ENCODE measurements at regions not wholly inside any gene's neighbourhood (a gene's known extent, or its start where the extent isn't known, plus 50 kb on each side); places are given as distances from the start of the nearest gene placed in this dataset.

- Histone ChIP-seq H2BK5ac (ENCODE audit: low read depth, low read length, poor library complexity, severe bottlenecking) (no peak overlapping the region), H3K4me1 (ENCODE audit: control insufficient read depth, insufficient read depth, low read depth, low read length) (no peaks in the 10 kb centered on the region), H3K27ac (ENCODE audit: low read length, poor library complexity, severe bottlenecking) (no peak overlapping the region), H3K36me3 (ENCODE audit: control insufficient read depth in 1 of 2, insufficient read depth in 2 of 2, low read depth in 1 of 2, low read length in 2 of 2) (no peaks in the 10 kb centered on the region), H2AFZ (ENCODE audit: low read depth, low read length) (no peak overlapping the region), H3K4me2 (ENCODE audit: low read length, poor library complexity, severe bottlenecking) (no peak overlapping the region), H4K91ac (ENCODE audit: low read length) (no peak overlapping the region), H2BK12ac (ENCODE audit: low read length in 2 of 2) (no peak overlapping the region), H3K9me3 (ENCODE audit: control insufficient read depth, low read length) (peaks cover 6% of the 10 kb centered on the region), H4K8ac (ENCODE audit: low read length) (no peak overlapping the region), H3K27me3 (ENCODE audit: control insufficient read depth in 1 of 2, insufficient read depth in 1 of 2, low read length in 2 of 2) (no peaks in the 10 kb centered on the region), H2AK5ac (ENCODE audit: low read length, severe bottlenecking) (no peak overlapping the region), H3K4ac (ENCODE audit: low read depth in 1 of 2, low read length in 2 of 2) (no peak overlapping the region), H3K18ac (ENCODE audit: low read depth in 1 of 2, low read length in 2 of 2) (no peak overlapping the region), H3K14ac (ENCODE audit: low read length in 2 of 2) (no peak overlapping the region), H3K23ac (ENCODE audit: low read length in 2 of 2) (no peak overlapping the region), H3K4me3 (ENCODE audit: insufficient read depth in 1 of 2, low read depth in 1 of 2, low read length in 2 of 2) (no peak overlapping the region), H3K9ac (ENCODE audit: low read length) (no peak overlapping the region), H3K79me1 (replicated peaks; ENCODE audit: low read length, poor library complexity, severe bottlenecking) (no peaks in the 10 kb centered on the region), H2BK15ac (ENCODE audit: low read depth, poor library complexity, severe bottlenecking) (no peak overlapping the region), H2BK120ac (ENCODE audit: low read depth, low read length) (no peak overlapping the region)
- DNase-seq: no peak
These were observed 930.1 kb upstream of the TMEFF2 start for GRCh38 chr2:193124815-193125214.

DNA sequence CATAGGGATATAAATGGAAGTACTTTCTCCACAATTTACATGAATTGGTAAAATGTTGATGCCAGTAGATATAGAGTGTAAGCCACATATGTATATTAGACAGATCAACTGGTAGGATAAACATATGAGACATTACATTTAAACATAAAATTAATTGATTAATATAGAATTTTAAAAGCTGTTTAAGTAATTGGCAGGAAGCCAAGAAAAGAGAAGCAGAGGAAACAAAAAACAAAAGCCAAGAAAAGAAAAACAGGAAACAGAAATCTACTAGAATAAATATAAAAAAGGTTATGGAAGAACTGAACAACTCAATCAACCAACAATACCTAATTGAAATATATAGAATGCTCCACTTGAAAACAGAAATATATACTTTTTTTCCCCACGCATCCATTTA lies 920.1 kb upstream of the TMEFF2 start:
- WGBS: no CpG with 5 or more reads among the region's 1 CpG

GRCh38 chr2:193112986-193113385 lies 918.3 kb upstream of the TMEFF2 start:
- no peak overlapping the region for H2BK12ac ChIP-seq (ENCODE audit: low read length in 2 of 2)
- no peak overlapping the region for H2BK120ac ChIP-seq (ENCODE audit: low read depth, low read length)
- no peaks in the 10 kb centered on the region for H3K27me3 ChIP-seq (ENCODE audit: control insufficient read depth in 1 of 2, insufficient read depth in 1 of 2, low read length in 2 of 2)
- no peak overlapping the region for H2BK15ac ChIP-seq (ENCODE audit: low read depth, poor library complexity, severe bottlenecking)
- DNase-seq: no peak
- H3K4me1 ChIP-seq (ENCODE audit: control insufficient read depth, insufficient read depth, low read depth, low read length): no peaks in the 10 kb centered on the region
- H4K91ac ChIP-seq (ENCODE audit: low read length): no peak overlapping the region
- WGBS: 89% methylated on average over 1 of the region's 1 CpG
- no peak overlapping the region for H2AFZ ChIP-seq (ENCODE audit: low read depth, low read length)
- H2BK5ac ChIP-seq (ENCODE audit: low read depth, low read length, poor library complexity, severe bottlenecking): no peak overlapping the region
- no peak overlapping the region for H3K27ac ChIP-seq (ENCODE audit: low read length, poor library complexity, severe bottlenecking)
- no peaks in the 10 kb centered on the region for H3K79me1 ChIP-seq (replicated peaks; ENCODE audit: low read length, poor library complexity, severe bottlenecking)
- H2AK5ac ChIP-seq (ENCODE audit: low read length, severe bottlenecking): no peak overlapping the region
- no peak overlapping the region for H3K18ac ChIP-seq (ENCODE audit: low read depth in 1 of 2, low read length in 2 of 2)
- H3K4ac ChIP-seq (ENCODE audit: low read depth in 1 of 2, low read length in 2 of 2): no peak overlapping the region
- H3K36me3 ChIP-seq (ENCODE audit: control insufficient read depth in 1 of 2, insufficient read depth in 2 of 2, low read depth in 1 of 2, low read length in 2 of 2): no peaks in the 10 kb centered on the region
- no peak overlapping the region for H3K14ac ChIP-seq (ENCODE audit: low read length in 2 of 2)
- no peak overlapping the region for H3K23ac ChIP-seq (ENCODE audit: low read length in 2 of 2)
- H3K4me2 ChIP-seq (ENCODE audit: low read length, poor library complexity, severe bottlenecking): no peak overlapping the region
- no peak overlapping the region for H3K9ac ChIP-seq (ENCODE audit: low read length)
- no peak overlapping the region for H4K8ac ChIP-seq (ENCODE audit: low read length)
- no peak overlapping the region for H3K4me3 ChIP-seq (ENCODE audit: insufficient read depth in 1 of 2, low read depth in 1 of 2, low read length in 2 of 2)
- no peaks in the 10 kb centered on the region for H3K9me3 ChIP-seq (ENCODE audit: control insufficient read depth, low read length)

More for the DNA sequence above, 920.1 kb upstream of the TMEFF2 start:
- Histone ChIP-seq H3K4ac (ENCODE audit: low read depth in 1 of 2, low read length in 2 of 2) (no peak overlapping the region), H2AFZ (ENCODE audit: low read depth, low read length) (no peak overlapping the region), H4K8ac (ENCODE audit: low read length) (no peak overlapping the region), H3K4me3 (ENCODE audit: insufficient read depth in 1 of 2, low read depth in 1 of 2, low read length in 2 of 2) (no peak overlapping the region), H3K27ac (ENCODE audit: low read length, poor library complexity, severe bottlenecking) (no peak overlapping the region), H2BK12ac (ENCODE audit: low read length in 2 of 2) (no peak overlapping the region), H3K4me1 (ENCODE audit: control insufficient read depth, insufficient read depth, low read depth, low read length) (no peaks in the 10 kb centered on the region), H2BK5ac (ENCODE audit: low read depth, low read length, poor library complexity, severe bottlenecking) (no peak overlapping the region), H2AK5ac (ENCODE audit: low read length, severe bottlenecking) (no peak overlapping the region), H2BK120ac (ENCODE audit: low read depth, low read length) (no peak overlapping the region), H3K9me3 (ENCODE audit: control insufficient read depth, low read length) (no peaks in the 10 kb centered on the region), H3K23ac (ENCODE audit: low read length in 2 of 2) (no peak overlapping the region), H3K18ac (ENCODE audit: low read depth in 1 of 2, low read length in 2 of 2) (no peak overlapping the region), H3K4me2 (ENCODE audit: low read length, poor library complexity, severe bottlenecking) (no peak overlapping the region), H3K14ac (ENCODE audit: low read length in 2 of 2) (no peak overlapping the region), H3K9ac (ENCODE audit: low read length) (no peak overlapping the region), H4K91ac (ENCODE audit: low read length) (no peak overlapping the region), H3K79me1 (replicated peaks; ENCODE audit: low read length, poor library complexity, severe bottlenecking) (no peaks in the 10 kb centered on the region), H3K27me3 (ENCODE audit: control insufficient read depth in 1 of 2, insufficient read depth in 1 of 2, low read length in 2 of 2) (no peaks in the 10 kb centered on the region), H3K36me3 (ENCODE audit: control insufficient read depth in 1 of 2, insufficient read depth in 2 of 2, low read depth in 1 of 2, low read length in 2 of 2) (no peaks in the 10 kb centered on the region), H2BK15ac (ENCODE audit: low read depth, poor library complexity, severe bottlenecking) (no peak overlapping the region)
- DNase-seq: no peak

GRCh38 chr2:193103064-193103463 lies 908.3 kb upstream of the TMEFF2 start:
- Histone ChIP-seq H3K79me1 (replicated peaks; ENCODE audit: low read length, poor library complexity, severe bottlenecking) (no peaks in the 10 kb centered on the region), H3K18ac (ENCODE audit: low read depth in 1 of 2, low read length in 2 of 2) (no peak overlapping the region), H2AK5ac (ENCODE audit: low read length, severe bottlenecking) (no peak overlapping the region), H2BK15ac (ENCODE audit: low read depth, poor library complexity, severe bottlenecking) (no peak overlapping the region), H3K36me3 (ENCODE audit: control insufficient read depth in 1 of 2, insufficient read depth in 2 of 2, low read depth in 1 of 2, low read length in 2 of 2) (no peaks in the 10 kb centered on the region), H3K27me3 (ENCODE audit: control insufficient read depth in 1 of 2, insufficient read depth in 1 of 2, low read length in 2 of 2) (no peaks in the 10 kb centered on the region), H2AFZ (ENCODE audit: low read depth, low read length) (no peak overlapping the region), H4K8ac (ENCODE audit: low read length) (no peak overlapping the region), H3K9me3 (ENCODE audit: control insufficient read depth, low read length) (no peaks in the 10 kb centered on the region), H2BK5ac (ENCODE audit: low read depth, low read length, poor library complexity, severe bottlenecking) (no peak overlapping the region), H3K4me2 (ENCODE audit: low read length, poor library complexity, severe bottlenecking) (no peak overlapping the region), H2BK12ac (ENCODE audit: low read length in 2 of 2) (no peak overlapping the region), H3K23ac (ENCODE audit: low read length in 2 of 2) (no peak overlapping the region), H3K4ac (ENCODE audit: low read depth in 1 of 2, low read length in 2 of 2) (no peak overlapping the region), H2BK120ac (ENCODE audit: low read depth, low read length) (no peak overlapping the region), H4K91ac (ENCODE audit: low read length) (no peak overlapping the region), H3K9ac (ENCODE audit: low read length) (no peak overlapping the region), H3K4me3 (ENCODE audit: insufficient read depth in 1 of 2, low read depth in 1 of 2, low read length in 2 of 2) (no peak overlapping the region), H3K14ac (ENCODE audit: low read length in 2 of 2) (no peak overlapping the region), H3K27ac (ENCODE audit: low read length, poor library complexity, severe bottlenecking) (no peak overlapping the region), H3K4me1 (ENCODE audit: control insufficient read depth, insufficient read depth, low read depth, low read length) (no peaks in the 10 kb centered on the region)
- peak; percentile 45 for DNase-seq
- WGBS: no CpG with 5 or more reads among the region's 1 CpG
